Glomerular visceral epithelial cell (primary cell): ENCODE measurements at regions not wholly inside any gene's neighbourhood (a gene's known extent, or its start where the extent isn't known, plus 50 kb on each side); places are given as distances from the start of the nearest gene placed in this dataset.

Experiments used
- DNase-seq: peaks from one replicate; pipeline ENCODE4 v3.0.0-alpha.2; 2016; ENCODE audit errors: extremely low spot score

GRCh38 chr15:39273717-39274411 lies 307.0 kb upstream of the THBS1 start:
- DNase-seq = no peak

- DNase-seq = no peak
Measured at GRCh38 chr15:39275066-39275465, 305.8 kb upstream of the THBS1 start.

- no peak for DNase-seq
Measured at GRCh38 chr15:39279311-39279710, 301.6 kb upstream of the THBS1 start.

DNA sequence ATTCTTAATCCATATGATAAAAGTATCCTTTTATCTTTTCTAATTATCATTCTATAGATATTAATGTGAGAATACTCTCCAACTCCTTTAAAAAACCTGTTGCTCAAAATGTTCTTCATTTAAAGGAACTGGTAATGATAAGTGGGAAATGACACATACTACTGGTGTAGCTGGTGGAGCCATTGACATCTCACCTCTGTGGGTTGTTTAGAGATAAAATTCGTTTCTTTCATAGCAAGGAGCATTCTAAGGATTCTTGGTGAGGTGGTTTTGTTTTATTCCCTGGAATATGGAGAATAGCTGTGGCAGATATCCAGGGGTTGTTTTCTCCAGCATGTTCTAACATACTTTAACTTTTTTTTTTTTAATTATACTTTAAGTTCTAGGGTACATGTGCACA lies 299.8 kb upstream of the THBS1 start:
- DNase-seq = no peak

- DNase-seq = no peak
Measured at GRCh38 chr15:39282663-39283208, 298.1 kb upstream of the THBS1 start.

- DNase-seq = no peak
Measured at GRCh38 chr15:39283531-39283930, 297.3 kb upstream of the THBS1 start.

DNA sequence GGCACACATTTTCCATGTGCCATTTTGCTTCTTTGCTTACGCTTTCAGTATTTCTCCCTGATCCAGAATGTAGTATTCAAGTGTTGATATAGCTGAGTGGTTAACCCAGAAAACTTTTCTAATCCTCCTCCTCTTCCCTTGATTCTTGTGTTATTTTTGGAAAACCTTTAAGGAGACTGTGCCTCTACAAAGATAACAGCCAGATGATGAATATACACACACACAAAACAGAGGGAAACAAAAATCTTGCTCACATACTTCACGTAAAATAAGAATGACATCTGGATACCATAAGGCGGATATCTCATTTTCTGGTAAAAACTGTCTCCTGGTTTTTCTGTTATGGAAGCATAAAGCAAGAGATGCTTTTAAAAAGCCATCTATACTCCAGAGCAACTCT lies 295.8 kb upstream of the THBS1 start:
- no peak for DNase-seq

DNA sequence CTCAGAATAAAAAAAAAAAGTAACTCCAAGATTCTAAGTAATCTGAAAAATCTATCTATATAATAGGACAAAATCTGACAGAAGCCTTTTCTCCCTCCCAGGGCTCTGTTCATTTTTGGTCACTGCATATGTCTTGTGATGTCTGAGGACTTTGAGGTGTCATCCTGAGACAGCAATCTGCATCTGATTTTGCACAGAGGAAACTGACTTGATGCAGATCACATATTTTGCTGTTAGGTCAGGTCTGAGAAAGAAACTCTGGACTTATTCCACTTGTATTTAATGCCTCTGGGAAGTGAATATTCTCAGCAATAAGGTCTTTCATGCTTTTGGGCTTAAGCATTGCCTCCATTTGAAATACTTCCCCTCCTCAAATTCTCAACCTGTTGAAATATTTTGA lies 295.2 kb upstream of the THBS1 start:
- no peak for DNase-seq

GRCh38 chr15:39286706-39287105 lies 294.2 kb upstream of the THBS1 start:
- DNase-seq = no peak

DNA sequence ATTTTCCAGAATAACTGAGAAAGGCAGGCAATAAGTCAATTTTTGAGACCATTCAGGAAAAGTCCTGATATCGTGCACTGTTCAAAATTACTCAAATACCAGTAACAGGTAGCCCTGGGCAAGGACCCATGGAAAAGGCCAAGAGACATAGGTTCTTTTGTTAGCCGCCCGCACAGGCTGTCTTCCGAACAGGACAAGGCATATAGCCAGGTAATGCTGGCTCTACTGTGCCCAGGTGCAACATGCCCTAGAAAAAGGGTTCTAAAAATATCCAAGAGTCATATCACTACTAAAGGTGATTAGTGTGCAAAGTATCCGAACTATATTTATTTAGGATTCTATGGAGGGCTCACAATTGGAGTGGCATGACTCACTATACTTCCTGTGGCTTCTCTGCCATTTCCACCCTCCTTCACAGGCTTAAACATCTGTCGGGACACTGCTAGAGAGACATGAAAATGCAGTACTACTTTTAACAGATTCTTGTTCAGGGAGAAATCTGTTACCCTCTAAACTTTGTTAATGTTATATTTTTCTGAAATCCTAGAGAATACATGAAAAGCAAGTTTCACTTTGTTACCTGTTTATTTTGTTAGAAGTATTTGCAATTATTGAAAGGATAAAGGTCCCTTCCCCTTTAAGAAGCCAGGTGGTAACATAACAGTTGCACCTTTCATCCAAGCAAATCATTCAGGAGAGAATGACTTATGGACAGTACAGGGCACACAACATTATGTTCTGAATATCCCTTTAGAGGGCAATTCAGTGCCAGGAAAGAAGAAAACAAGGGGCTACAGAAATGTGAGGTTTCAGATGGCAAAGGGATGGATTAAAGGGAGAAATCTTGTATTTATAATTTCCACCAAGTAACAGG lies 293.3 kb upstream of the THBS1 start:
- DNase-seq = peak; percentile 35

- no peak for DNase-seq
Measured at GRCh38 chr15:39290711-39291435, 290.0 kb upstream of the THBS1 start.

DNA sequence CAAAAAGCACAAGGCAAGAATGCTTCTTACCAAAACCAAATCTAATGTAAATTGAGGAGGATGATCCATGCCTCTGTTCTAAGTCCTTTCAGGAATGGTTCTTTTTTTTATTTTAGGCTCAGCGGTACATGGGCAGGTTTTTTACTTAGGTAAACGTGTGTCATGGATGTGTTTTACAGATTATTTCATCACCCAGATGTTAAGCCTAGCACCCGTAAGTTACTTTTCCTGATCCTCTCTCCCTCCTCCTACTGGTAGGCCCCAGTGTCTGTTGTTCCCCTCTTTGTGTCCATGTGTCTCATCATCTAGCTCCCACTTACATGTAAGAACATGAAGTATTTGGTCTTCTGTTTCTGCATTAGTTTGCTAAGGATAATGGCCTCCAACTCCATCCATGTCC lies 289.2 kb upstream of the THBS1 start:
- no peak for DNase-seq

DNA sequence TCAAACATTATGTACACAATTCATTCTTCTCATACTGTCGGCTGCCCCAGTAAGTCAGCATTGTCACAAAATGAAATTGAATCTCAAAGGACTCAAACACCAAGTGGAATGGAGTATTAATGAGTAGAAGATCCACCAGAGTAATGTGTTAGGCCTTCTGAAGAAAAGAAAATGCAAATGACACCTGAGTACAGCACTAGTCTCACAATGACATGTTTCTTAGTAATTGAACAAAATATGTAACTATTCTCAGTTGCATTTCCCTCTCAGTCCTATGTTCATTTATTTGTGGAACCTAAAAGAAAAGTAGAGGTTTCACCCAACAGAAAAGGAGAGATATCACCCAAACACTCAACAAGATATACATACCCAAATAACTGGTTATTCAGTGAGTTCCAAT lies 283.9 kb upstream of the THBS1 start:
- no peak for DNase-seq

DNA sequence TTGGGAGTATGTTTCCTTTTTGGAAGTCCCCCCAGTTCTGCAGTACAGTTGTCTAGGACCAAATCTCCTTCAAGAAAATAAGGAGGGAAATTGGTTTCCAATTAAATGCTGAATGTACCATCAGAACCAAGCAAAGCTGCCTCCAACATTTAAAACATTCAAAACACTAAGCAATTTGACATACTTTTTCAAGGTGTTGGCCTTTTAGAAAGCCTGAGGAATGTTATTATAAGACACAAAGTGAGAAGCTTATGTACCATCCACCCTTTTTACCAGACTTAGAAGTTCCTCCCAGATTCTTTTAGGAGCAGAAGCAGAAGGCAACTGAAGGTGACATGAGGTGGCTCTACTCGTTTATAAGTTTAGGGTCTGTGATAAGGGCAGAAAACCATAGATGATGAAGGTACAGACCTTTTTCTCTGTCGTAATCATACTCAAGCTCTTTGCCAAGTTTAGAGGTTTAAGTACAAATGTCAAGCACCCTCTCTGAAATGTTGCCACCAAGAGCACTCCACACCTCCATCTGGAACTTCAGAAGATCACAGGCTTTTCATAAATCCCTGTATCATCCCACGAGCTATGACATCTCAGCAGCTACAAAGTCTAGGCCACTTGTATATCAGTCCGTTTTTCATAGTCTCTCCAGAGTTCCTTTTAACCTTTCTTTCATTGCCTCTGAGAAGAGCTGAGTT lies 282.5 kb upstream of the THBS1 start:
- no peak for DNase-seq

DNA sequence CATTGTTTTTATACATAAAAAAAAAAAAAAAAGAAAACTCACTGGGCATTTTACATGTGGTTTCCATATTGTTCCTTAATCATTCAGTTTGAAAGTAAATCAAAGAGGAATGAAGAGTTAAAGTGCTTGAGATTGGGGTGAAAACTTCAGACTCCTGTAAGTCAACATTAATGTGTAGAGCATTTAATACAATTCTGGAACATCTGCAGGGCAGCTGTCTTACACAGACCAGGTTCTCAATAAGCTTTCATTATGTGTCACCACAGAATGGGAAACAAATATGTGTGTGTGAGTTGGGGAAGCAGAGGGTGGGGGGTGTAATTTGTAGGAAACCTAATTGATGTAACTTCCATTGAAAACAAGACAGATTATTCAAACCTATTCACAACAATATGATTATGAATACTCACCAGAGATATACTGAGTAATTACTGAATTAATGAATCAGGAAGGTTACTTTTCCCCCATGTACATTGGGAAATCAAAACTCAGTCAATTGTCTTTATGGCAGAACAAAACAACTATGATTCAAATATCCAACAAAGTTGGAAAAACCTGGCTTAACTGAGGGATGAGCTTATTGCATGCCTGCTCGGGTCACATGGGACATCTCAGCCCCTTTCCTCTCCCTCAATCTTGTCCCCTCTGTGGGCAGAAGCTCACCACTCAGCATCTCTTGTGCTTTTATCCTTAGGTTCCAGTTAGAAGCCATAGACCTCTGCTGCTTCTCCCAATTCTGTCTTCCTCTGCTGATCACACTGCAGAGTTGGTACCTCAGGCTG lies 281.2 kb upstream of the THBS1 start:
- no peak for DNase-seq

DNA sequence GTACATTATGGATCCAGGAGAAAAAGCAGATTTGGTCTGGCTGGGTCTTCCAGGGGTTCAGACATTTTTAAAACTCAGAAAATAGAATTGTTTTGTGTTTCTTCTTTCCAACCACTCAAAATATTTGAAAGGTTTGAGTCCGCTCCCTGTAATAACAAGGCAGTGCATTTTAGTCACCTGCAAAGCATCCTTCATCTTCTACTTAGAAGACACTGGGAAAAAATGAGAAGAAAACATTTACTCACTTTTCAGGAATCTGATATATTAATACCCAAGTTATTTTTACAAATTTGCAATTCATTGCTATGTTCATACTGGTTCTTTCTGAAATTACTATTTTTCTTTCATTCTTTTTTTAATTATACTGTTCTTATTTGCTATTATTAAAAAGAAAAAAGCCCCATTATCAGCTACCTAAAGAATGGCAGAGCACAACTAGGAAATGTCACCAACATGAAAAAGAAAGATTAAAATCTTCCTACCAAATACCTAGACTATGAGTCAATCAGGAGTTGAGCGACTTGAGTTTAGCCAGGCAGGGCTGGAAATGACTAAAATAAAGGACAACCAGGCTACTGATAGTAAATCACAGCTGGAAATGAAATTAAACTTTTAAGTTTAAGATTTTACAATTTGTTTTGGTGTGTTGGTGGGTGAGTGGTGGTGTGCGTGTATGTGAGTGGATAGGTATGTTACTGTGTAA lies 280.3 kb upstream of the THBS1 start:
- DNase-seq = peak; percentile 63

DNA sequence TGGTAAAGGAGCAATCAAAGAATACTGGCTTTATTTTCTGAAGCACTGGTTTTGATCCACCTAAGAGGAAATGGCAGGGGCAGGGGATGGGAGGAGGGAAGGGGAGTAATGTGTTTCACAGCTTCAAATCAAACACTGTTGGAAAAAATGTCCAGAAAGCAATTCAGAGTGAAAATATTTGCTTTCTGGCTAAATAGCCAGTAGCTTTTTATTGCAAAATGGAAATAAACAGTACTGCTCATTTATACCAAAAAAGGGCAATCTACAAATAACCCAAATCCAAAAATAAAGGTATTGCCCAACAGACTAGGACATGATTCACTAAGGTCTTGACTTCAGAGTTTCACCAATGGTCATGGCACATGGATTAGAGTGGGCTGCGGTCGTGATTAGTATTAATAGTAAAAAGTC lies 279.3 kb upstream of the THBS1 start:
- DNase-seq = no peak

GRCh38 chr15:39302936-39303335 lies 277.9 kb upstream of the THBS1 start:
- DNase-seq = no peak

GRCh38 chr15:39304201-39304841 lies 276.6 kb upstream of the THBS1 start:
- DNase-seq = no peak
